LNCaP clone FGC (cell line): ENCODE measurements at regions not wholly inside any gene's neighbourhood (a gene's known extent, or its start where the extent isn't known, plus 50 kb on each side); places are given as distances from the start of the nearest gene placed in this dataset.

Source experiments
- DNase-seq: peaks from one replicate; pipeline ENCODE4 v3.0.0-alpha.2; 2011; ENCODE audit warnings: low read depth
- H3K4me3 ChIP-seq: 2 replicates; pipeline ENCODE4 v1.5.1; 2011; ENCODE audit warnings: mild to moderate bottlenecking, low read depth, low read length, control low read depth
- TF ChIP-seq, protein P1 (sequence below): IDR thresholded peaks from 2 replicates; pipeline ENCODE4 v1.5.1; 2012; ENCODE audit warnings: mild to moderate bottlenecking; ENCODE audit not compliant: control insufficient read depth, insufficient read depth; ENCODE audit errors: extremely low read depth

DNA sequence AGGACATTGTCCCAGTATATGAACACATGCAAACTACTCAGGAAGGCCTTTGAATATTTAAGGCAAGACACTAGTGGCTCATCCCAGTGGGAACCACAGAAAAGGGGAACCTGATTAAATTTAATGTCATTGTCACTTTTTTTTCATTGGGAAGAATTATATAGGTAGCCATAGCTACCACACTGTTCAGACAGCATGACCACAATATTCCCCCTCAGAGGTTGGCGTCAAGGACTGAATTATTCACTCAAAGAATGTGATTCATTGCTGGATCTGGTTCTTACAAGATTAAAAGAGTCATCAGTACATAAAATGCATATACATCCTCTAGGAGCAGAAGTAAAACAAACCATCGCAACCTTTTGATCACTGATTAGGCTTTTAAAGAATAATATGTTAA is 92.0 kb upstream of the SMARCAD1 start:
- TF ChIP-seq, protein P1, sequence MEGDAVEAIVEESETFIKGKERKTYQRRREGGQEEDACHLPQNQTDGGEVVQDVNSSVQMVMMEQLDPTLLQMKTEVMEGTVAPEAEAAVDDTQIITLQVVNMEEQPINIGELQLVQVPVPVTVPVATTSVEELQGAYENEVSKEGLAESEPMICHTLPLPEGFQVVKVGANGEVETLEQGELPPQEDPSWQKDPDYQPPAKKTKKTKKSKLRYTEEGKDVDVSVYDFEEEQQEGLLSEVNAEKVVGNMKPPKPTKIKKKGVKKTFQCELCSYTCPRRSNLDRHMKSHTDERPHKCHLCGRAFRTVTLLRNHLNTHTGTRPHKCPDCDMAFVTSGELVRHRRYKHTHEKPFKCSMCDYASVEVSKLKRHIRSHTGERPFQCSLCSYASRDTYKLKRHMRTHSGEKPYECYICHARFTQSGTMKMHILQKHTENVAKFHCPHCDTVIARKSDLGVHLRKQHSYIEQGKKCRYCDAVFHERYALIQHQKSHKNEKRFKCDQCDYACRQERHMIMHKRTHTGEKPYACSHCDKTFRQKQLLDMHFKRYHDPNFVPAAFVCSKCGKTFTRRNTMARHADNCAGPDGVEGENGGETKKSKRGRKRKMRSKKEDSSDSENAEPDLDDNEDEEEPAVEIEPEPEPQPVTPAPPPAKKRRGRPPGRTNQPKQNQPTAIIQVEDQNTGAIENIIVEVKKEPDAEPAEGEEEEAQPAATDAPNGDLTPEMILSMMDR = no peak
- DNase-seq = no peak
- H3K4me3 ChIP-seq = no peak overlapping the region

DNA sequence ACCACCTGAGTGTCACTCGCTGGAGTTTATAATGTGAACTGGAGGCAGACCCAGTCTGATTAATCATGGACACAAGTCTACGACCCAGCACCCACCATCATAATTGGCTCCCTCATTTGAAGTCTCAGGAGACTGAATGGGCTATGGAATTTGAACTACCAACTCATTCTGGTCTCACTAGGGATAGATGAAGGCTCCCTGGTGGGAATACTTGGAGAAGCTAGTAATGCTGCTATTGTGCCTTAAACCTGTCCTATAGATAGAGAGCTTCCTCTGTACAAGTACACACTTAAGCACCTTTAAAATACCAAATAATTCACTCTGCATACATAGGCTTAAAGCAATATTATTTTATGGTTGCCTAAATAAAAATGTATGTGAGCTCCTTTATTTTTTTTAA is 90.8 kb upstream of the SMARCAD1 start:
- H3K4me3 ChIP-seq = no peak overlapping the region
- TF ChIP-seq, protein P1 = no peak
- no peak for DNase-seq

DNA sequence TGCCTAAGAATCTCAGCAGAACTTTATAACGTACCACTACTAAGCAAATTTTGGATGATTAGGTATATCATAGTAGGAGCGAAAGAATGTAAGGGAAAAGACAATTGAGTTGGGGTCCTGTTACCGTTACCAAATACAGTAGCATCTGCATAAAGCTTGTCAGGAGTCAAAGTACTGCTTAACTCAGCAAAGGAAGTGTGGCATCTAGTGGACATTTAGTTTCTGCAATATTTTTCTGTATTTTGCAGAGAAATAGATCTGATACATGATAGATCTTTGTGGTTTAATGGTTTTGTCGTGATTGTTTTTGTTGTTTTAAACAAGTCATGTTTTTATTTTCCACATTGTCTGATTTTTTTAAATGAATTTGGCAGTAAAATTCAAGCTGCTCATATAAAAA is 81.0 kb upstream of the SMARCAD1 start:
- DNase-seq = no peak
- H3K4me3 ChIP-seq = no peak overlapping the region
- TF ChIP-seq, protein P1 = peak; percentile 82

DNA sequence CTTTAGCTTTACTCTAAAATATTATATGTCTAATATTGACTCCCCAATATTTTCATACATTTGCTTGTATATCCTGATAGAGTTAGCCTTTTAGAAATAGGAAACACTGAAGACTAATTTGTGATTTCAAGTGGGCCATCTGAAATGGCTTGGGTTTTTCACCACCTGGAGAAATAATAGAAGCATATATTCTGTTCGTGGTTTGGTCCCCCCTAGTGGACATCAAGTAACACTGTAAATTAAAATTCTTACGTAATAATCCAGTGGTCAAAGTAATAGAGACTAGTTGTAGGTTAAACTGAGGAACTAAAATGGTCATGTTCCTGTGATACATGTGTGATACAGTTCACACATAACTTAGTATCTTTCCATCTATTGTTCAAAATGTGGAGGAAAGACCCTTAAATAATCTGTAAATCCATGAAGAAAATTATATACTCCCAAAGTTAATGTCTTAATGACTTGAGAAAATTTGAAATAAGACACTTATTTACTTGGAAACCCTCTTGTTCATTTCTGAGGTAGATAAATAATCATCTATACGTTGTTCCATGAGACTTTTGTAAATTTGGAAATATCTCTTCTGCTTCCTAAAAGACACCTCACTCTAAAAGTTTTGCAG is 79.8 kb upstream of the SMARCAD1 start:
- peak; percentile 35 for DNase-seq
- TF ChIP-seq, protein P1 = peak; percentile 58
- no peak overlapping the region for H3K4me3 ChIP-seq

DNA sequence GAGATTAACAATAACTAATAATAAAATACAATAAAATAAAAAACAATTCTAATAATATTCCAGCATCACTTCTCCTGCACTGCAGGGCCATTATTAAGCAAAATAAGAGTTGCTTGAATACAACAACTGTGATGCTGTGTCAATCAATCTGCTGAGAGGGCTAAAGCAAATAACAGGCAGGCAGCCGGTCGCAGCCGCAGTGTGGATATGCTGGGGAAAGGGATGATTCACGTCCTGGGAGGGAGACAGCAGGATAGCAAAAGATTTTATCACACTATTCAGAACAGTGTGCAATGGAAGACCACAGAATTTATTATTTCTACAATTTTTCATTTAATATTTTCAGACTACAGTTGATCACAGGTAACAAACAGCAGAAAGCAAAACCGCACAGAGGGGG is 76.5 kb upstream of the SMARCAD1 start:
- TF ChIP-seq, protein P1 = no peak
- no peak for DNase-seq
- H3K4me3 ChIP-seq = no peak overlapping the region

DNA sequence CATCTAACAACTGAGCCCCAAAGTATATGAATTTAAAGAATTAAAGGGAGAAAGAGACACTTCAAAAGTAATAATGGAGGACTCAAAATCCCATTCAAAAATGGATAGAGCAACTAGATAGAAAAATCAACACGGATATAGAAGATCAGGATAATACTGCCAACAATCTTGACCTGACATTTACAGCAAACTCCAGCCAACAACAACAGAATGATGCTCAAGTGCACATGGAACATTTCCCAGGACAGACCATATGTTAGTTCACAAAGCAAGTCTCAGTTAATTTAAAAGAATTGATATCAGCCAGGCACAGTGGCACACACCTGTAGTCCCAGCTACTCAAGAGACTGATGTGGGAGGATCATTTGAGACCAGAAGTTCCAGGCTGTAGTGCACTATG is 72.0 kb upstream of the SMARCAD1 start:
- TF ChIP-seq, protein P1 = no peak
- no peak for DNase-seq
- H3K4me3 ChIP-seq = no peak overlapping the region

DNA sequence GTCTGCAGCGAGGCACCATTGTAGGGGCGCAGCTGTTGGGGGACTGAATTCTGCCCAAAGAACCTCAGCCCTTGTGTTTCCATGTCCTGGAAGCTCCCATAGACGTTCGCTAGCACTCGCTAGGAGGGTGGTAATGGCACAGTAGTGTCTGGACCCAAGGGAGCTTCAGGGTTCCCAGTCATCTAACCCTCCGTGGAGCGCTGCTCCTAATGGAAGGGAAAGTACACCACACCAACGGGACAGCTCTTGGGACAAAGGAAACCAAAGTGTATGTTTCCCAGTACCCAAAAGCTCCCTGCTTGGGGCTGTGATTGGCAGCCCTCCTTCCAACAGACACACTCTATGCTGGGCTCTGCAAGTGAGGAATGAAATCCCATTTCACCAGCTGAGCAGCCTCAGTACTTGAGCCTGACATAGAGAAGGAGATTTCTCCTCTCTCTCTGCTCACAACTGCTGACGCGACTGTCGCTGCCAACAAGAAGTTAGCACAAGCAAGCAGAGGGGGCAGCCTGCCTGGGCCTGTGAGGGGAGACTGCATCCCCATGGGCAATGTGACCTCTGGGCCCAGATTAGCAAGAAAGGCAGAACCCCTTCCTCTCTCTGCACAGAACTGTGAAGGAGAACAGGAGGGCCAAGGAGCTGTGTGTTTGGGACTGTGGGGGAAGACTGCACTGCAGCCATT is 67.6 kb upstream of the SMARCAD1 start:
- H3K4me3 ChIP-seq = no peak overlapping the region
- DNase-seq = no peak
- TF ChIP-seq, protein P1 = no peak
